ENCODE measurements at regions not wholly inside any gene's neighbourhood (a gene's known extent, or its start where the extent isn't known, plus 50 kb on each side); places are given as distances from the start of the nearest gene placed in this dataset.

- no peak for TF ChIP-seq SETDB1 (IDR thresholded peaks at IDR 0.05; ENCODE audit: insufficient read length, low read length)
- no peak for TF ChIP-seq CTCF (tag by site-specific recombination; IDR thresholded peaks at IDR 0.05)
- TF ChIP-seq ZNF302 (tag by site-specific recombination; IDR thresholded peaks at IDR 0.05; ENCODE audit: low read depth): no peak
- no peak for TF ChIP-seq ZNF140 (tag by site-specific recombination; IDR thresholded peaks at IDR 0.05)
- no peak for TF ChIP-seq ZNF175 (tag by site-specific recombination; IDR thresholded peaks at IDR 0.05)
- TF ChIP-seq, protein P1, sequence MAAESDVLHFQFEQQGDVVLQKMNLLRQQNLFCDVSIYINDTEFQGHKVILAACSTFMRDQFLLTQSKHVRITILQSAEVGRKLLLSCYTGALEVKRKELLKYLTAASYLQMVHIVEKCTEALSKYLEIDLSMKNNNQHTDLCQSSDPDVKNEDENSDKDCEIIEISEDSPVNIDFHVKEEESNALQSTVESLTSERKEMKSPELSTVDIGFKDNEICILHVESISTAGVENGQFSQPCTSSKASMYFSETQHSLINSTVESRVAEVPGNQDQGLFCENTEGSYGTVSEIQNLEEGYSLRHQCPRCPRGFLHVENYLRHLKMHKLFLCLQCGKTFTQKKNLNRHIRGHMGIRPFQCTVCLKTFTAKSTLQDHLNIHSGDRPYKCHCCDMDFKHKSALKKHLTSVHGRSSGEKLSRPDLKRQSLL (tag by site-specific recombination; IDR thresholded peaks at IDR 0.05): no peak
- TF ChIP-seq KLF8 (tag by site-specific recombination; IDR thresholded peaks at IDR 0.05): no peak
- no peak for TF ChIP-seq ZNF623 (tag by site-specific recombination; IDR thresholded peaks at IDR 0.05)
- no peak for TF ChIP-seq OSR2 (tag by site-specific recombination; IDR thresholded peaks at IDR 0.05)
Measured at GRCh38 chr18:8952769-8953760, 149.4 kb upstream of the NDUFV2 start.
